Keratinocyte (primary cell): ENCODE measurements at regions not wholly inside any gene's neighbourhood (a gene's known extent, or its start where the extent isn't known, plus 50 kb on each side); places are given as distances from the start of the nearest gene placed in this dataset.

ENCODE experiments used
- EZH2 ChIP-seq: IDR thresholded peaks from one replicate; pipeline ENCODE4 v1.6.1; 2012; ENCODE audit warnings: inconsistent platforms, mild to moderate bottlenecking, low read length, moderate library complexity
- TF ChIP-seq, protein P1 (sequence below), 3 experiments: IDR thresholded peaks in 1 of 3; conservative IDR thresholded peaks in 1 of 3; optimal IDR thresholded peaks in 1 of 3; 2 replicates in 2 of 3; 3 replicates in 1 of 3; pipeline versions ENCODE3 to v1.5.1; 2011; ENCODE audit warnings: low read length in 3 of 3, mild to moderate bottlenecking in 3 of 3, moderate library complexity in 2 of 3, control low read depth in 1 of 3, inconsistent platforms in 1 of 3; ENCODE audit not compliant: insufficient read depth in 2 of 3; ENCODE audit errors: extremely low read depth in 1 of 3

DNA sequence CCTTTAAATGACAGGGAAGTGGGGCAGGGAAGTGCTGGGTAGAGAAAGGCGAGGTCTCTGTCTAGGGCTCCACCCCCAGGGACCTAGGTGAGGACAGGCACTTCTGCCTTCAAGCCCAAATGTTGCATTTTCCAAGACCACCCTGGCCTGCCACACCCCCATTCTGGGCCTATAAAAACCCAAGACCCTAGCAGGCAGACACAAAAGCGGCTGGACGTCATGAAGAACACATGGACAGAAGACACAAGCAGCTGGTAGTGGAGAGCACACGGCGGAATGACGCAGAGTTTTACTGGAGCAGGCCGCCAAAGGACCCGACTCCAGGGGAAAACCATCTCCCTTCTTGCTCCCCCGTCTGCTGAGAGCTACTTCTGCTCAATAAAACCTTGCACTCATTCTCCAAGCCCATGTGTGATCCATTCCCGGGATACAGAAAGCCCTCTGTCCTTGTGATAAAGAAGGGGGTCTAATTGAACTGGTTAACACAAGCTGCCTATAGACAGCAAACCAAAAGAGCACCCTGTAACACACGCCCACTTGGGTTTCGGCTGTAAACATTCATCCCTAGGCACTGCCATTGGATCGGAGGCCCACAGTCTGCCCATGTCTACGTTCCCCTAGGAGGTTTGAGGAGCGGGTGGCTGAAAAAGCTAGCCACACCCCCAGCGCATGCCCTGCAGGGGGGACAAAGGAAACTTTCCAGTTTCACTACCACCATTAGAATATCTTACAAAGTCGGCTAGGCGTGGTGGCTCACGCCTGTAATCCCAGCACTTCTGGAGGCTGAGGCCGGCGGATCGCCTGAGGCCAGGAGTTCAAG, 622.2 kb upstream of the SALL1 start:
- TF ChIP-seq EZH2: no peak
- TF ChIP-seq, protein P1, sequence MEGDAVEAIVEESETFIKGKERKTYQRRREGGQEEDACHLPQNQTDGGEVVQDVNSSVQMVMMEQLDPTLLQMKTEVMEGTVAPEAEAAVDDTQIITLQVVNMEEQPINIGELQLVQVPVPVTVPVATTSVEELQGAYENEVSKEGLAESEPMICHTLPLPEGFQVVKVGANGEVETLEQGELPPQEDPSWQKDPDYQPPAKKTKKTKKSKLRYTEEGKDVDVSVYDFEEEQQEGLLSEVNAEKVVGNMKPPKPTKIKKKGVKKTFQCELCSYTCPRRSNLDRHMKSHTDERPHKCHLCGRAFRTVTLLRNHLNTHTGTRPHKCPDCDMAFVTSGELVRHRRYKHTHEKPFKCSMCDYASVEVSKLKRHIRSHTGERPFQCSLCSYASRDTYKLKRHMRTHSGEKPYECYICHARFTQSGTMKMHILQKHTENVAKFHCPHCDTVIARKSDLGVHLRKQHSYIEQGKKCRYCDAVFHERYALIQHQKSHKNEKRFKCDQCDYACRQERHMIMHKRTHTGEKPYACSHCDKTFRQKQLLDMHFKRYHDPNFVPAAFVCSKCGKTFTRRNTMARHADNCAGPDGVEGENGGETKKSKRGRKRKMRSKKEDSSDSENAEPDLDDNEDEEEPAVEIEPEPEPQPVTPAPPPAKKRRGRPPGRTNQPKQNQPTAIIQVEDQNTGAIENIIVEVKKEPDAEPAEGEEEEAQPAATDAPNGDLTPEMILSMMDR (optimal IDR thresholded peaks at IDR 0.05 in 1 of 3, IDR thresholded peaks at IDR 0.05 in 1 of 3, conservative IDR thresholded peaks at IDR 0.05 in 1 of 3; ENCODE audit: extremely low read depth in 1 of 3, insufficient read depth in 2 of 3, low read length in 3 of 3): no peak
